HepG2 (cell line): ENCODE measurements at regions not wholly inside any gene's neighbourhood (a gene's known extent, or its start where the extent isn't known, plus 50 kb on each side); places are given as distances from the start of the nearest gene placed in this dataset.

ENCODE experiments used
- ATAC-seq: fragments of 200-7000 bp; cut with Tn5 transposase; 3 replicates; pipeline ENCODE4 v1.9.1; 2020; ENCODE audit warnings: mild to moderate bottlenecking, moderate library complexity
- BruUV-seq: library from RNA; stranded (reverse); fragments of 400-500 nt; replicated peaks from 2 replicates; lab custom pipeline; 2021; lab: Mats Ljungman, UMichigan
- CTCF ChIA-PET: fragments of 300-600 bp; formaldehyde crosslinking; extraction: SDS; loops from one replicate; lab custom pipeline; 2021; ENCODE audit warnings: low total read pairs, inconsistent platforms, low intra/inter-chr PET ratio; lab: Yijun Ruan, JAX
- POLR2A ChIA-PET: fragments of 350-600 bp; sonication (Branson Sonifier 250); formaldehyde crosslinking; loops from one replicate; lab custom pipeline; 2020; ENCODE audit warnings: antibody characterized with exemption, inconsistent platforms; lab: Yijun Ruan, JAX
- DNase-seq: peaks from one replicate; pipeline ENCODE4 v3.0.0-alpha.2; 2015; ENCODE audit warnings: low spot score
- FAIRE-seq: peaks from 3 replicates; lab custom pipeline; 2011; peaks lifted over from hg19 to GRCh38; lab: Jason Lieb, UNC
- H2AFZ ChIP-seq: one replicate; pipeline ENCODE4 v1.6.1; 2011; ENCODE audit warnings: low read length, inconsistent platforms
- H3K27ac ChIP-seq: fragments of 300-600 bp; 3 replicates; pipeline ENCODE4 v1.8.0; 2011; ENCODE audit warnings: mixed run types, mild to moderate bottlenecking, mixed read lengths, low read length, inconsistent platforms; ENCODE audit not compliant: insufficient read depth; ENCODE audit errors: extremely low read length
- H3K27me3 ChIP-seq, 2 experiments: fragments of 200-600 bp in 1 of 2; 2 replicates in 1 of 2; 3 replicates in 1 of 2; pipeline versions ENCODE4 v1.6.0 to v1.8.0; 2011; ENCODE audit warnings: low read length in 2 of 2, mild to moderate bottlenecking in 2 of 2, moderate library complexity in 2 of 2, inconsistent platforms in 1 of 2; ENCODE audit not compliant: insufficient read depth in 2 of 2, control insufficient read depth in 1 of 2
- H3K36me3 ChIP-seq, 2 experiments: fragments of 200-600 bp in 1 of 2; replicated peaks in 1 of 2; 2 replicates in 1 of 2; 3 replicates in 1 of 2; pipeline versions ENCODE4 v1.5.1 to v1.8.0; 2011; ENCODE audit warnings: low read length in 2 of 2, inconsistent platforms in 1 of 2; ENCODE audit not compliant: insufficient read depth in 2 of 2, control insufficient read depth in 1 of 2
- H3K4me1 ChIP-seq: 2 replicates; pipeline ENCODE4 v1.5.1; 2012; ENCODE audit warnings: low read length, inconsistent platforms; ENCODE audit not compliant: insufficient read depth
- H3K4me2 ChIP-seq: 2 replicates; pipeline ENCODE4 v1.6.0; 2011; ENCODE audit warnings: low read depth, low read length, inconsistent platforms
- H3K4me3 ChIP-seq, 3 experiments: fragments of 200-600 bp in 1 of 3; sonication (generic), shearing (Covaris generic) in 1 of 3; replicated peaks in 1 of 3; 2 replicates each; pipeline ENCODE4 v1.5.1; 2011 to 2016; ENCODE audit warnings: low read length in 3 of 3, inconsistent platforms in 2 of 3, low read depth in 2 of 3, mild to moderate bottlenecking in 2 of 3, control low read depth in 1 of 3, mixed read lengths in 1 of 3; ENCODE audit not compliant: insufficient read depth in 1 of 3
- H3K79me2 ChIP-seq: one replicate; pipeline ENCODE4 v1.6.1; 2011; ENCODE audit warnings: low read length, inconsistent platforms; ENCODE audit not compliant: insufficient read depth
- H3K9ac ChIP-seq: 2 replicates; pipeline ENCODE4 v1.6.0; 2011; ENCODE audit warnings: mild to moderate bottlenecking, low read depth, low read length, inconsistent platforms; ENCODE audit not compliant: insufficient read depth
- H3K9me3 ChIP-seq: 2 replicates; pipeline ENCODE4 v1.5.1; 2012; ENCODE audit warnings: mild to moderate bottlenecking, low read length
- H4K20me1 ChIP-seq: 2 replicates; pipeline ENCODE4 v1.6.0; 2011; ENCODE audit warnings: inconsistent platforms, mild to moderate bottlenecking, low read length, moderate library complexity; ENCODE audit not compliant: insufficient read depth
- GABPA ChIP-seq, 2 experiments: IDR thresholded peaks; 2 replicates each; pipeline ENCODE4 v1.6.1; 2011 to 2016; ENCODE audit warnings: low read depth in 2 of 2, low read length in 1 of 2, missing biosample characterization in 1 of 2, missing genetic modification characterization in 1 of 2
- GATA4 ChIP-seq: sonication (generic); IDR thresholded peaks from 2 replicates; pipeline ENCODE4 v1.6.1; 2016; ENCODE audit warnings: antibody characterized with exemption, low read depth, borderline replicate concordance
- HOXD1 ChIP-seq: sonication (generic); formaldehyde crosslinking; IDR thresholded peaks from 2 replicates; pipeline ENCODE4 v1.5.0; 2020; ENCODE audit warnings: missing genetic modification reagents
- PBX3 ChIP-seq: sonication (generic); formaldehyde crosslinking; IDR thresholded peaks from 2 replicates; pipeline ENCODE4 v1.8.1; 2023; ENCODE audit warnings: missing genetic modification reagents, inconsistent platforms, borderline replicate concordance
- RFXAP ChIP-seq: sonication (generic); formaldehyde crosslinking; IDR thresholded peaks from 2 replicates; pipeline ENCODE4 v1.4.0; 2020; ENCODE audit warnings: missing genetic modification reagents, borderline replicate concordance
- YEATS4 ChIP-seq: sonication (generic); formaldehyde crosslinking; IDR thresholded peaks from 2 replicates; pipeline ENCODE4 v1.4.0; 2020; ENCODE audit warnings: missing genetic modification reagents, borderline replicate concordance
- ZNF10 ChIP-seq: sonication (generic); formaldehyde crosslinking; IDR thresholded peaks from 2 replicates; pipeline ENCODE4 v1.4.0; 2020; ENCODE audit warnings: mild to moderate bottlenecking, low read depth, missing genetic modification reagents, borderline replicate concordance
- ZNF292 ChIP-seq: sonication (generic); formaldehyde crosslinking; IDR thresholded peaks from 2 replicates; pipeline ENCODE4 v1.8.1; 2022; ENCODE audit warnings: mild to moderate bottlenecking, low read depth, missing genetic modification reagents, borderline replicate concordance
- ZNF564 ChIP-seq: sonication (generic); formaldehyde crosslinking; IDR thresholded peaks from 2 replicates; pipeline ENCODE4 v1.8.1; 2023; ENCODE audit warnings: mild to moderate bottlenecking, missing genetic modification reagents
- ZNF713 ChIP-seq: sonication (generic); formaldehyde crosslinking; IDR thresholded peaks from 2 replicates; pipeline ENCODE4 v1.4.0; 2020; ENCODE audit warnings: mild to moderate bottlenecking, missing genetic modification reagents
- WGBS: methylation state at CpG from one replicate; pipeline ENCODE4 v1.1.6; 2017; ENCODE audit warnings: low lambda C conversion rate; 5-methylcytosine and 5-hydroxymethylcytosine counted together
- in situ Hi-C: cut with HindIII; loops from 2 replicates; pipeline ENCODE4 v1.10.0; 2017; ENCODE audit warnings: low pct_unique_long_range_greater_than_20kb; ENCODE audit not compliant: extremely low pct_ligation_motif_present
- intact Hi-C: fragments of 100-400 bp; cut with micrococcal nuclease; formaldehyde crosslinking; loops from one replicate; pipeline ENCODE4 v1.10.0; 2022; ENCODE audit not compliant: unreplicated experiment
- TF ChIP-seq, protein P1 (sequence below): sonication (generic); IDR thresholded peaks from 2 replicates; pipeline ENCODE4 v1.6.1; 2016; ENCODE audit warnings: low read depth, borderline replicate concordance

- no peak for ATAC-seq
- H3K36me3 ChIP-seq = no peaks in the 10 kb centered on the region
- no peak overlapping the region for H2AFZ ChIP-seq
- POLR2A ChIA-PET = no interaction called here
- 45% methylated on average over 2 of the region's 2 CpGs for WGBS
- H3K9ac ChIP-seq = no peak overlapping the region
- no peak overlapping the region for H3K27ac ChIP-seq
- H3K9me3 ChIP-seq = no peaks in the 10 kb centered on the region
- no peaks in the 10 kb centered on the region; a peak in 2 of 5 replicates for H3K27me3 ChIP-seq
- H3K79me2 ChIP-seq = no peaks in the 10 kb centered on the region
- no peak for TF ChIP-seq RFXAP (CRISPR knock-in tag)
- no peak for TF ChIP-seq ZNF10
- no peak for TF ChIP-seq ZNF713 (CRISPR knock-in tag)
- no peak for TF ChIP-seq GATA4
- TF ChIP-seq, protein P1, sequence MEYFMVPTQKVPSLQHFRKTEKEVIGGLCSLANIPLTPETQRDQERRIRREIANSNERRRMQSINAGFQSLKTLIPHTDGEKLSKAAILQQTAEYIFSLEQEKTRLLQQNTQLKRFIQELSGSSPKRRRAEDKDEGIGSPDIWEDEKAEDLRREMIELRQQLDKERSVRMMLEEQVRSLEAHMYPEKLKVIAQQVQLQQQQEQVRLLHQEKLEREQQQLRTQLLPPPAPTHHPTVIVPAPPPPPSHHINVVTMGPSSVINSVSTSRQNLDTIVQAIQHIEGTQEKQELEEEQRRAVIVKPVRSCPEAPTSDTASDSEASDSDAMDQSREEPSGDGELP = no peak
- no peak for TF ChIP-seq ZNF292 (CRISPR knock-in tag)
- TF ChIP-seq GABPA (IDR thresholded peaks at IDR 0.05; ENCODE audit: low read depth, low read length) = no peak
- no peak for TF ChIP-seq GABPA (CRISPR knock-in tag; IDR thresholded peaks at IDR 0.05; ENCODE audit: low read depth)
- TF ChIP-seq ZNF564 (CRISPR knock-in tag) = no peak
- TF ChIP-seq HOXD1 = no peak
- no peak for TF ChIP-seq PBX3 (CRISPR knock-in tag)
- TF ChIP-seq YEATS4 (CRISPR knock-in tag) = no peak
- no TSS peak for BruUV-seq
- no peak for DNase-seq
- H3K4me1 ChIP-seq = no peaks in the 10 kb centered on the region
- intact Hi-C loops (no loop called here), in situ Hi-C loops (no loop called here)
- no peaks in the 10 kb centered on the region for H4K20me1 ChIP-seq
- no peak overlapping the region for H3K4me2 ChIP-seq
- no peak for FAIRE-seq
- no peak overlapping the region for H3K4me3 ChIP-seq
- CTCF ChIA-PET = no interaction called here
Observed at GRCh38 chr11:87431392-87431791, 393.7 kb downstream of the TMEM135 start.
